ENCODE measurements at regions not wholly inside any gene's neighbourhood (a gene's known extent, or its start where the extent isn't known, plus 50 kb on each side); places are given as distances from the start of the nearest gene placed in this dataset.

GRCh38 chr21:41086569-41086968 lies 81.4 kb upstream of the BACE2 start:
- no peak for DNase-seq

- DNase-seq, result no peak
Measured at GRCh38 chr21:41090981-41091380, 77.0 kb upstream of the BACE2 start.

DNA sequence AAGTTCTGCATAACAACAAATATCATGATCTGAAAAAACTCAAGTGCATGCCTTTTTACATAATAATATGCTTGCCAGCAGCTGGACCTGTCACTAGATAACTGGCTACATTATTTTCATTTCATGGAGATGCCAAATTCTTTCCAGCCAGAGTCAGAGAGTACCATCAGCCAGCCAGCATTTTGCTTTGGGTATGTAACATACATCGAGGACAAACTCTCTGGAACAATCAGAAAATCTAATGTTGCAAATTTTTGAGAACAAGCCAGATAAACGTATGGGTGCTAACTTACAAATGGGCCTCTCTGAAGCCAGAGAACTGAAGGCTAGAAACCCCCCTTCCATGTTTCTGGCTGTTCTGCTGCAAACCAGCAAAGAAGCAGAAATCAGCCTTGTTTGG lies 76.3 kb upstream of the BACE2 start:
- DNase-seq, result no peak

GRCh38 chr21:41092312-41092711 lies 75.6 kb upstream of the BACE2 start:
- DNase-seq, result no peak

- no peak for DNase-seq
Measured at GRCh38 chr21:41095983-41096382, 72.0 kb upstream of the BACE2 start.

GRCh38 chr21:41098076-41098475 lies 69.9 kb upstream of the BACE2 start:
- DNase-seq, result no peak

DNA sequence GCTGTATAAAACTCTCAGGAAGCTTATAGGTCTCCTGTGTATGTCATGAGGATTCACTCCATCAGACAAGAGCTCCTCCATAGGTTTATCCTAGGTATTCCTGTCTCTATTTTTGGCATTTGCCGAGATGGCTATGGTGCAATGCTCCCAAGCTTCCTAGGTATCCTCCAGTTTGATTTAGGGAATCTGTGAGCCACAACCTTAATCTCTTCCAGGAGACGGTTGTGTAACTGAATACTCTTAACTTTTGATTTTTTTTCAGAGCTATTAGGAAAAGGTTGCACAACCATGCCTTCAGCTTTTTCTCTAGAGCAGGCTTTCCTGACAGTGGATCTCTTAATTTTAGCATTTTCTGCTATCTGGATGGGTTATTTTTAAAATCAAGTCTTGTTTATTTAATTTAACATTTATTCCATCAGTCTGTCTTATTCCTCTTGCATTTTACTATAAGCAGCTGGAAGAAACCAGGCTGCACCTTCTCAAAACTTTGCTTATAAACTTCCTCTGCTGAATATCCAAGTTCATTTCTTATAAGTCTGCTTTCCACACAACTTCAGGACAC lies 69.4 kb upstream of the BACE2 start:
- no peak for DNase-seq

DNA sequence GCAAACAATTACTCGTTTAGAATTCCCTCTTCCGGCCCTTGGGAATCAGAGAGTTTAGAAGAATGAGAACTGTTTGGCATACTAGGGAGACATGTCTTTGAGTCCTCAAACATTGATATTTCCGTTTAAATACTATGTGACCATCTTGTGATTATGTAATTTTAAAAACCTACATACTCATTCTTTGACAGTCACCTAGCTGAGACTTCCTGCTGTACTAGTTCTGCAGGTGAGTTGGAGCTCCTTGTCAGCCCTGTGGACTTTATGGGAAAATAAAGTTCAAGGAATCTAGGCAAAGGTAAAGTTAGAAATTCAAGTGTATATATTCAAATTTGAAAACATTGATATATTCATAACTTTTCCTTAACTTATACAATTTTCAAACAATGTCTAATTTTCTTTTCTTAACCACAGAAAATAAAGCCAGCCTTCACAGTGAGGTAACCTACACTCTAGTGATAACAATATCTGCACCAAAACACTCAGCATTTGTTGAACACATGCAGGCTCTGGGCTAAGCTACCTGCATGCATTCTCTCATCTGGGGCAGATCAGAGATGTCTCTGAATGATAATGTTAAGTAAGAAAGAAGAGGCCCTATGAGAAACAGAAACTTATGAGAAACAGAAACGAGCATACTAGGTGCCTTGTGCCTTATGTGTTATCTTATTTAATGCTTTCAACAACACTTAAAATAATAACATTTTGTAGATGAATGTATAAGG lies 67.0 kb upstream of the BACE2 start:
- no peak for DNase-seq

- no peak for DNase-seq
Measured at GRCh38 chr21:41102281-41102680, 65.7 kb upstream of the BACE2 start.

DNA sequence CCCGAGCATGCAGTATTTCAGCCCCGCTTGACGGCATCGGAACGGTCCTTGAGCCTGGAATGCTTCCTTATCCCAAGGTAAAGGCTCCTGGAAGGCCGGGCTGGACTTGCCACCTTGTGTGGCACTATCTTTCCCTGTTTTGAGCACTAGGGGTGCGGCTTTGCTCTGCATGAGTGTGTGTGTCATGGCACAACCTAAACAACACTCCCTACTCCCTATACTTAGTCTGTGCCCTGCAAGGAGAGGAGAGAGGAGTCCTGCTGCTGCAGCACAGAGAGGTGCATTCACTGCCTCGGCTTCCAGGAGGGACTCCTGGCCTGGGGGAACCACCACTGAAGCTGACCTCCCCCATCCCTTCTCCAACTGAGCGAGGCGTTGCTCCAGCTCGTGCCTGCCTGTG lies 60.4 kb upstream of the BACE2 start:
- no peak for DNase-seq

- DNase-seq, result no peak
Measured at GRCh38 chr21:41108668-41109585, 59.0 kb upstream of the BACE2 start.

- DNase-seq, result no peak
Measured at GRCh38 chr21:41110161-41110560, 57.8 kb upstream of the BACE2 start.

DNA sequence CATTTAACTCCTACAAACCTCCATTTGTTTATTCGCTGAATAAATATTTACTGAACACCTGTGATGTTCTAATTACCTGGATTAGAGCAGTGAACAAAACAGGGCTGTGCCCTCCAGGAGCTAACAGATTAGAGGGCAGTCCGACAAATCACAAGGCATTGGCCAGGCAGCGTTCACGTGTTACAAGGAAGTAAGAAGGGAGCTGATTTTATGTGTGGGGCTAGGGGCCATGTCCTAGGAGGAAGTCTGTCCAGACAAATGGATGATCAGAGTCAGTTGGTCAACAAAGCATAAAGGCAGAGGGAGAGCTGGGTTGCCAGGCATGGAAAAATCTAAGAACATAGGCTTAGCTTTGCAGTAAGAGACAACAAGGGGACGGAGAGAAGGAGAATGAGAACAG lies 57.3 kb upstream of the BACE2 start:
- DNase-seq, result no peak

DNA sequence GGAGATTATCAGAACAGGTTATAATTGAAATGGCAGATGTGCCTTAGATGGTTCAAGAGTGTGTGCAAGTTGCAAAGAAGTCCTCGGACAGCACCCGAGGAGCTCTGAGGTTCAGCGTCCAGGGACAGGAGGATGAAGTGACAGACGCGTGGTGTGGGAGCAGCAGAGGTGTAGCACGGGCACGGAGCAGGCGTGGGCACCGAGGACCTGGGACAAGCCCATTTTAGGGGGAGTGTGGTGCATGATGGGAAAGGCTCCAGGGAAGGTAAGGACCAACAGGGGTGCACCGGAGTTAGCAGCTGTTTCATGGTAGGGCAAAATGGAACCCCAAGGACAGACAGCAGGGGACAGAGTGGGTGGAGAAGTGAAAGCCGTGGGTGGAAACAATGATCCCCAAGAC lies 56.3 kb upstream of the BACE2 start:
- DNase-seq, result no peak

- DNase-seq, result peak; percentile 40
Measured at GRCh38 chr21:41112740-41113692, 54.9 kb upstream of the BACE2 start.

GRCh38 chr21:41115851-41116250 lies 52.1 kb upstream of the BACE2 start:
- no peak for DNase-seq

Data from RPMI8226 (cell line).